Sigmoid colon (tissue), 4 donors: ENCODE measurements at regions not wholly inside any gene's neighbourhood (a gene's known extent, or its start where the extent isn't known, plus 50 kb on each side); places are given as distances from the start of the nearest gene placed in this dataset.

ENCODE experiments used
- CTCF ChIP-seq, 4 experiments: fragments of 450-650 bp in 3 of 4; fragments of 200-600 bp in 1 of 4; IDR thresholded peaks; one replicate each; pipeline ENCODE4 v1.5.1; 2016 to 2019; ENCODE audit warnings: antibody characterized with exemption in 4 of 4, mild to moderate bottlenecking in 3 of 4, moderate library complexity in 2 of 4
- EP300 ChIP-seq, 4 donors: sonication (generic); formaldehyde crosslinking; IDR thresholded peaks; one replicate each; pipeline ENCODE4 v1.6.1; 2017; ENCODE audit warnings: antibody characterized with exemption in 4 of 4
- POLR2A ChIP-seq, 2 donors: fragments of 450-650 bp; IDR thresholded peaks; one replicate each; pipeline ENCODE4 v1.6.1; 2016; ENCODE audit warnings: antibody characterized with exemption in 2 of 2, mild to moderate bottlenecking in 2 of 2, moderate library complexity in 2 of 2
- POLR2AphosphoS5 ChIP-seq, 4 donors: sonication (generic); formaldehyde crosslinking; IDR thresholded peaks; one replicate each; pipeline ENCODE4 v1.6.1; 2017; ENCODE audit warnings: antibody characterized with exemption in 4 of 4

GRCh38 chr5:118561971-118562370, 426.4 kb downstream of the DTWD2 start:
- TF ChIP-seq CTCF (IDR thresholded peaks at IDR 0.05) (no peak), POLR2AphosphoS5 (IDR thresholded peaks at IDR 0.05) (no peak), EP300 (IDR thresholded peaks at IDR 0.05) (no peak), POLR2A (IDR thresholded peaks at IDR 0.05) (no peak)
